Liver (tissue), 8 donors: ENCODE measurements at regions not wholly inside any gene's neighbourhood (a gene's known extent, or its start where the extent isn't known, plus 50 kb on each side); places are given as distances from the start of the nearest gene placed in this dataset.

Experiments
- DNase-seq: peaks from one replicate; pipeline ENCODE4 v3.0.0-alpha.2; 2017; ENCODE audit warnings: low spot score
- H3K27ac ChIP-seq, 2 donors: one replicate each; pipeline ENCODE4 v1.7.0; 2013; ENCODE audit warnings: inconsistent platforms in 2 of 2, low read length in 2 of 2, control low read depth in 1 of 2, low read depth in 1 of 2, mild to moderate bottlenecking in 1 of 2
- H3K27me3 ChIP-seq, 4 donors: one replicate each; pipeline versions ENCODE4 v1.6.1 to v1.7.0; 2013; ENCODE audit warnings: low read length in 3 of 4, inconsistent platforms in 1 of 4, mild to moderate bottlenecking in 1 of 4, moderate library complexity in 1 of 4; ENCODE audit not compliant: control insufficient read depth in 4 of 4, insufficient read depth in 4 of 4
- H3K36me3 ChIP-seq, 4 donors: one replicate each; pipeline versions ENCODE4 v1.6.1 to v1.7.0; 2013; ENCODE audit warnings: low read length in 3 of 4, mild to moderate bottlenecking in 3 of 4, low read depth in 1 of 4, moderate library complexity in 1 of 4; ENCODE audit not compliant: control insufficient read depth in 4 of 4, insufficient read depth in 3 of 4
- H3K4me1 ChIP-seq, 4 donors: one replicate each; pipeline versions ENCODE4 v1.6.1 to v1.7.0; 2013; ENCODE audit warnings: low read length in 3 of 4, mild to moderate bottlenecking in 3 of 4, moderate library complexity in 1 of 4; ENCODE audit not compliant: control insufficient read depth in 4 of 4, insufficient read depth in 4 of 4
- H3K4me3 ChIP-seq, 3 donors: one replicate each; pipeline versions ENCODE4 v1.6.1 to v1.7.0; 2013; ENCODE audit warnings: low read length in 3 of 3, control low read depth in 1 of 3, low read depth in 1 of 3, mild to moderate bottlenecking in 1 of 3
- H3K9ac ChIP-seq, 2 donors: one replicate each; pipeline ENCODE4 v1.7.0; 2013; ENCODE audit warnings: low read length in 2 of 2, mild to moderate bottlenecking in 2 of 2, moderate library complexity in 2 of 2, control low read depth in 1 of 2, low read depth in 1 of 2
- H3K9me3 ChIP-seq, 4 donors: one replicate each; pipeline versions ENCODE4 v1.6.1 to v1.7.0; 2013; ENCODE audit warnings: low read length in 3 of 4; ENCODE audit not compliant: control insufficient read depth in 4 of 4
- ATF3 ChIP-seq: IDR thresholded peaks from 2 replicates; pipeline ENCODE4 v1.6.1; 2016; ENCODE audit warnings: antibody characterized with exemption
- CTCF ChIP-seq: fragments of 150-350 bp; IDR thresholded peaks from 2 replicates; pipeline ENCODE4 v1.5.1; 2017; ENCODE audit warnings: improper control_type of control experiment, low read depth, low read length; ENCODE audit not compliant: missing input control
- EGR1 ChIP-seq, 2 donors: IDR thresholded peaks; 2 replicates each; pipeline ENCODE4 v1.6.1; 2016 to 2018; ENCODE audit warnings: antibody characterized with exemption in 2 of 2, low read depth in 2 of 2
- GABPA ChIP-seq, 2 donors: IDR thresholded peaks in 1 of 2; conservative IDR thresholded peaks in 1 of 2; 2 replicates each; pipeline ENCODE4 v1.6.1; 2016; ENCODE audit warnings: antibody characterized with exemption in 2 of 2, mild to moderate bottlenecking in 1 of 2, moderate library complexity in 1 of 2
- HNF4A ChIP-seq, 2 donors: conservative IDR thresholded peaks; 2 replicates each; pipeline ENCODE4 v1.6.1; 2016; ENCODE audit warnings: antibody characterized with exemption in 2 of 2, mild to moderate bottlenecking in 2 of 2
- HNF4G ChIP-seq: IDR thresholded peaks from 2 replicates; pipeline ENCODE4 v1.6.1; 2016; ENCODE audit warnings: antibody characterized with exemption
- JUND ChIP-seq, 2 donors: IDR thresholded peaks; 2 replicates each; pipeline ENCODE4 v1.6.1; 2016; ENCODE audit warnings: antibody characterized with exemption in 2 of 2
- NR2F2 ChIP-seq: IDR thresholded peaks from 2 replicates; pipeline ENCODE4 v1.6.1; 2016; ENCODE audit warnings: antibody characterized with exemption
- RAD21 ChIP-seq, 2 donors: IDR thresholded peaks; 2 replicates each; pipeline ENCODE4 v1.6.1; 2016; ENCODE audit warnings: antibody characterized with exemption in 2 of 2, mild to moderate bottlenecking in 2 of 2
- REST ChIP-seq: IDR thresholded peaks from 2 replicates; pipeline ENCODE4 v1.6.1; 2016; ENCODE audit warnings: antibody characterized with exemption, mild to moderate bottlenecking
- RXRA ChIP-seq, 2 donors: IDR thresholded peaks; 2 replicates each; pipeline ENCODE4 v1.6.1; 2017 to 2018; ENCODE audit warnings: antibody characterized with exemption in 2 of 2, mild to moderate bottlenecking in 1 of 2
- SP1 ChIP-seq: IDR thresholded peaks from 2 replicates; pipeline ENCODE4 v1.6.1; 2018; ENCODE audit warnings: antibody characterized with exemption, mild to moderate bottlenecking
- TAF1 ChIP-seq: conservative IDR thresholded peaks from 2 replicates; pipeline ENCODE4 v1.6.1; 2016; ENCODE audit warnings: antibody characterized with exemption, mild to moderate bottlenecking
- YY1 ChIP-seq: IDR thresholded peaks from 2 replicates; pipeline ENCODE4 v1.6.1; 2016; ENCODE audit warnings: antibody characterized with exemption, mild to moderate bottlenecking
- WGBS: extraction: QIAGEN DNeasy Blood & Tissue Kit; methylation state at CpG from one replicate; pipeline ENCODE4 v1.1.7; 2013; 5-methylcytosine and 5-hydroxymethylcytosine counted together
- TF ChIP-seq, protein P1 (sequence below): IDR thresholded peaks from 2 replicates; pipeline ENCODE4 v1.6.1; 2016; ENCODE audit warnings: antibody characterized with exemption
- TF ChIP-seq, protein P2 (sequence below): IDR thresholded peaks from 2 replicates; pipeline ENCODE4 v1.6.1; 2016; ENCODE audit warnings: antibody characterized with exemption
- donor health status: healthy.
- donor health status: healthy.
- donor health status: healthy.
- donor health status: healthy.
- donor health status: healthy.

GRCh38 chr5:175814691-175815090 is 56.7 kb upstream of the CPLX2 start (continued):
- TF ChIP-seq REST (no peak), HNF4G (no peak), RAD21 (IDR thresholded peaks at IDR 0.05) (no peak), YY1 (no peak), TAF1 (no peak)

GRCh38 chr5:175815126-175815913 is 56.1 kb upstream of the CPLX2 start:
- TF ChIP-seq SP1 (no peak), TAF1 (no peak), RXRA (IDR thresholded peaks at IDR 0.05) (no peak), EGR1 (IDR thresholded peaks at IDR 0.05; ENCODE audit: low read depth in 2 of 2) (no peak), JUND (IDR thresholded peaks at IDR 0.05) (no peak), YY1 (no peak), GABPA (IDR thresholded peaks at IDR 0.05 in 1 of 2, conservative IDR thresholded peaks at IDR 0.05 in 1 of 2) (no peak), NR2F2 (no peak), RAD21 (IDR thresholded peaks at IDR 0.05) (no peak), HNF4G (no peak)
- TF ChIP-seq, protein P1, sequence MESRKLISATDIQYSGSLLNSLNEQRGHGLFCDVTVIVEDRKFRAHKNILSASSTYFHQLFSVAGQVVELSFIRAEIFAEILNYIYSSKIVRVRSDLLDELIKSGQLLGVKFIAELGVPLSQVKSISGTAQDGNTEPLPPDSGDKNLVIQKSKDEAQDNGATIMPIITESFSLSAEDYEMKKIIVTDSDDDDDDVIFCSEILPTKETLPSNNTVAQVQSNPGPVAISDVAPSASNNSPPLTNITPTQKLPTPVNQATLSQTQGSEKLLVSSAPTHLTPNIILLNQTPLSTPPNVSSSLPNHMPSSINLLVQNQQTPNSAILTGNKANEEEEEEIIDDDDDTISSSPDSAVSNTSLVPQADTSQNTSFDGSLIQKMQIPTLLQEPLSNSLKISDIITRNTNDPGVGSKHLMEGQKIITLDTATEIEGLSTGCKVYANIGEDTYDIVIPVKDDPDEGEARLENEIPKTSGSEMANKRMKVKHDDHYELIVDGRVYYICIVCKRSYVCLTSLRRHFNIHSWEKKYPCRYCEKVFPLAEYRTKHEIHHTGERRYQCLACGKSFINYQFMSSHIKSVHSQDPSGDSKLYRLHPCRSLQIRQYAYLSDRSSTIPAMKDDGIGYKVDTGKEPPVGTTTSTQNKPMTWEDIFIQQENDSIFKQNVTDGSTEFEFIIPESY: no peak
- no peak for DNase-seq
- Histone ChIP-seq H3K27me3 (peaks cover 0 to 7% (median 2%) of the 10 kb centered on the region in 4 donors), H3K4me1 (no peaks in the 10 kb centered on the region), H3K27ac (no peak overlapping the region), H3K36me3 (no peaks in the 10 kb centered on the region), H3K9ac (no peak overlapping the region), H3K4me3 (no peak overlapping the region), H3K9me3 (no peaks in the 10 kb centered on the region)
- 81% methylated on average over 9 of the region's 9 CpGs for WGBS

- no peak overlapping the region for H3K27ac ChIP-seq
- peaks cover 0 to 7% (median 2%) of the 10 kb centered on the region in 4 donors for H3K27me3 ChIP-seq
- no peak for DNase-seq
- no peaks in the 10 kb centered on the region for H3K4me1 ChIP-seq
- 59% methylated on average over 10 of the region's 10 CpGs for WGBS
- H3K9me3 ChIP-seq: no peaks in the 10 kb centered on the region
- H3K4me3 ChIP-seq: no peak overlapping the region
- H3K9ac ChIP-seq: no peak overlapping the region
- no peaks in the 10 kb centered on the region for H3K36me3 ChIP-seq
- TF ChIP-seq, protein P2, sequence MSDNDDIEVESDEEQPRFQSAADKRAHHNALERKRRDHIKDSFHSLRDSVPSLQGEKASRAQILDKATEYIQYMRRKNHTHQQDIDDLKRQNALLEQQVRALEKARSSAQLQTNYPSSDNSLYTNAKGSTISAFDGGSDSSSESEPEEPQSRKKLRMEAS: no peak
- TF ChIP-seq NR2F2 (no peak), CTCF (no peak), GABPA (IDR thresholded peaks at IDR 0.05 in 1 of 2, conservative IDR thresholded peaks at IDR 0.05 in 1 of 2) (no peak), REST (no peak), JUND (IDR thresholded peaks at IDR 0.05) (no peak), HNF4A (conservative IDR thresholded peaks at IDR 0.05) (no peak), RXRA (IDR thresholded peaks at IDR 0.05) (no peak), ATF3 (no peak)
These were observed 55.0 kb upstream of the CPLX2 start for GRCh38 chr5:175816348-175816747.
